Activated T-helper 2 cell treated with anti-CD3 and anti-CD28 coated beads, Interferon-gamma antibody, Interleukin-2, Interleukin-4, amounts not matched to agents 10 μg/mL and 5 μg/mL and 100 μg/mL, durations not matched to agents 14 hours and 24 hours and 36 hours (primary cell): ENCODE measurements at regions not wholly inside any gene's neighbourhood (a gene's known extent, or its start where the extent isn't known, plus 50 kb on each side); places are given as distances from the start of the nearest gene placed in this dataset.
"Not testable (repeated sequence)": the region's sequence is repeated elsewhere in the genome, so short reads cannot be mapped to it uniquely, and the experiment has no call there.

Source experiments
- DNase-seq: peaks from one replicate; pipeline ENCODE4 v3.0.0; 2021; ENCODE audit warnings: low spot score
- H3K27ac Mint-ChIP-seq: one replicate; pipeline ENCODE4 v1.8.0; 2021; ENCODE audit warnings: mixed read lengths
- H3K27me3 Mint-ChIP-seq: one replicate; pipeline ENCODE4 v1.8.0; 2021; ENCODE audit warnings: low read depth, mixed read lengths
- H3K36me3 Mint-ChIP-seq: one replicate; pipeline ENCODE4 v1.8.0; 2021; ENCODE audit warnings: low read depth, mixed read lengths
- H3K4me1 Mint-ChIP-seq: one replicate; pipeline ENCODE4 v1.8.0; 2021; ENCODE audit warnings: low read depth, mixed read lengths
- H3K4me3 Mint-ChIP-seq: one replicate; pipeline ENCODE4 v1.8.0; 2021; ENCODE audit warnings: low read depth, mild to moderate bottlenecking, moderate library complexity, mixed read lengths
- H3K9me3 Mint-ChIP-seq: one replicate; pipeline ENCODE4 v1.8.0; 2021; ENCODE audit warnings: mixed read lengths
- intact Hi-C: fragments of 100-400 bp; cut with micrococcal nuclease; formaldehyde crosslinking; loops from one replicate; pipeline ENCODE4 v1.15.1; 2023

DNA sequence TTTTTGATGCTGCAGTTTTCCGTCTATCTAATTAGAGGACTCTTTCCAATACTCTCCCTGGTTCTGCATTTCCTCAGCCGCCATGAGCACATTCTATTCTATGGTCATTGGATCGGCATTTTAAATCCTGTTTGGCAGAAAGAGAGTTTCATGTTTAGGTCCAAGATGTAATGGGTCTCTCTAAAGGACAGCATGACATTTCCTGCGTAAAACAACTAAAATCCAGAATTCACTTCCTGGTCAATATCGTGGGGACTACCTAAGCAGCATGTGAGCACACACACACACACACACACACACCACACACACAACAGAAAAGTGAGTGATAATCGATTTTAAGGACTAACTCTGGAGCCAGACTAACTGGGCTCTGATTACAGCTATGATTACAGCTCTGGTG lies 757.1 kb upstream of the TPTE start:
- H3K36me3 Mint-ChIP-seq, intact Hi-C loops, H3K9me3 Mint-ChIP-seq, H3K4me1 Mint-ChIP-seq, DNase-seq, H3K4me3 Mint-ChIP-seq, H3K27ac Mint-ChIP-seq, H3K27me3 Mint-ChIP-seq: not testable (repeated sequence)

- H3K27ac Mint-ChIP-seq, DNase-seq, H3K9me3 Mint-ChIP-seq, H3K4me3 Mint-ChIP-seq, H3K36me3 Mint-ChIP-seq, intact Hi-C loops, H3K27me3 Mint-ChIP-seq, H3K4me1 Mint-ChIP-seq: not testable (repeated sequence)
Observed at GRCh38 chr21:9765538-9765937, 755.8 kb upstream of the TPTE start.

- H3K4me3 Mint-ChIP-seq, H3K9me3 Mint-ChIP-seq, DNase-seq, H3K36me3 Mint-ChIP-seq, H3K4me1 Mint-ChIP-seq, H3K27ac Mint-ChIP-seq, intact Hi-C loops, H3K27me3 Mint-ChIP-seq: not testable (repeated sequence)
Observed at GRCh38 chr21:9766890-9767591, 754.3 kb upstream of the TPTE start.

DNA sequence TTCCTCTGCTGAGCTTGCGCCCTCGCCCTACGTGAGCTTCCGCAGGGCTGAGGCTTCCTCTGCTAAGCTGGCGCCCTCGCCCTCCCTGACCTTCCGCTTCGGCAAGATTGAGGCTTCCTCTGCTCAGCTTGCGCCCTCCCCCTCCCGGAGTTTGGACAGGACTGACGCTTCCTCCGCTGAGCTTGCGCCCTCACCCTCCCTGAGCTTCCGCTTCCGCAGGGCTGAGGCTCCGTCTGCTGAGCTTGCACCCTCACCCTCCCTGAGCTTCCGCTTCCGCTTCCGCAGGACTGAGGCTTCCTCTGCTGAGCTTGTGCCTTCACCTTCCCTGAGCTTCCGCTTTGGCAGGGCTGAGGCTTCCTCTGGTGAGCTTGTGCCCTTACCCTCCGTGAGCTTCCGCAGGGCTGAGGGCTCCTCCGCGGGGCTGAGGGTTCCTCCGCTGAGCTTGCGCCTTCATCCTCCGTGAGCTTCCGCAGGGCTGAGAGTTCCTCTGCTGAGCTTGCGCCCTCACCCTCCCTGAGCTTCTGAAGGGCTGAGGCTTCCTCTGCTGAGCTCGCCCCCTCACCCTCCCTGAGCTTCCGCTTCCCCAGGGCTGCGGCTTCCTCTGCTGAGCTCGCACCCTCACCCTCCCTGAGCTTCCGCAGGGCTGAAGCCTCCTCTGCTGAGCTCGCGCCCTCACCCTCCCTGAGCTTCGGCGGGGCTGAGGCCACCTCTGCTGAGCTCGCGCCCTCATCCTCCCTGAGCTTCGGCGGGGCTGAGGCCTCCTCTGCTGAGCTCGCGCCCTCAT lies 753.6 kb upstream of the TPTE start:
- Mint-ChIP-seq H3K9me3 (no peaks in the 10 kb centered on the region), H3K27ac (no peak overlapping the region), H3K4me3 (no peak overlapping the region), H3K4me1 (no peaks in the 10 kb centered on the region), H3K27me3 (no peaks in the 10 kb centered on the region), H3K36me3 (no peaks in the 10 kb centered on the region)
- intact Hi-C loops: no loop called here
- no peak for DNase-seq

DNA sequence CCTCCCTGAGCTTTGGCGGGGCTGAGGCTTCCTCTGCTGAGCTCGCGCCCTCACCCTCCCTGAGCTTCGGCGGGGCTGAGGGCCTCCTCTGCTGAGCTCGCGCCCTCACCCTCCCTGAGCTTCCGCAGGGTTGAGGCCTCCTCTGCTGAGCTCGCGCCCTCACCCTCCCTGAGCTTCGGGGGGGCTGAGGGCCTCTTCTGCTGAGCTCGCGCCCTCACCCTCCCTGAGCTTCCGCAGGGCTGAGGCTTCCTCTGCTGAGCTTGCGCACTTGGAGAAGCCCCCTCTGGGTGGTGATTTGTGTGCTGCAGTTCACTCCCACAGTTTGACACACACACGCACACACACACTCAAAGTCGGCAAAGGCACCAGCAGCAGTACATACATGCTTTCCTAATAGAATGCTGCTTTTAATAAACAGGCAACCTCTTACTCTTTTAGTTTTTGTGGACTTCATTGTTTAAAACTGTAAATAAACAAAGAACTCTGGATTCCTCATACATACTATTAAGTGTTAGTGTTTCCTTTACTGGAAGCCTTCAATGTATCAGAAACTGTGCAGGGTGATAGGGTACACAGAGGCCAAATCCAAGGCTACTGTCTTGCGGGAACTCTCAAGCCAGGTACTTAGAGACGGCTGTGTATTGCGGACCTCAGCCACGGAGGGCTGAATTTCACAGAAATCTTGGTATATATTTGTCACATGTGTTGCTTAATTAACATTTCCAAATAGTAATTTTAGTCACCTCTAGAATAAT lies 752.8 kb upstream of the TPTE start:
- H3K27ac Mint-ChIP-seq, H3K36me3 Mint-ChIP-seq, H3K4me1 Mint-ChIP-seq, H3K9me3 Mint-ChIP-seq, intact Hi-C loops, DNase-seq, H3K27me3 Mint-ChIP-seq, H3K4me3 Mint-ChIP-seq: not testable (repeated sequence)

GRCh38 chr21:9769131-9769498 lies 752.3 kb upstream of the TPTE start:
- H3K27me3 Mint-ChIP-seq, H3K4me1 Mint-ChIP-seq, H3K9me3 Mint-ChIP-seq, H3K4me3 Mint-ChIP-seq, DNase-seq, H3K36me3 Mint-ChIP-seq, intact Hi-C loops, H3K27ac Mint-ChIP-seq: not testable (repeated sequence)

GRCh38 chr21:9769718-9770690 lies 751.4 kb upstream of the TPTE start:
- H3K4me1 Mint-ChIP-seq, DNase-seq, intact Hi-C loops, H3K27me3 Mint-ChIP-seq, H3K4me3 Mint-ChIP-seq, H3K36me3 Mint-ChIP-seq, H3K27ac Mint-ChIP-seq: not testable (repeated sequence)
- peaks cover 13% of the 10 kb centered on the region for H3K9me3 Mint-ChIP-seq

DNA sequence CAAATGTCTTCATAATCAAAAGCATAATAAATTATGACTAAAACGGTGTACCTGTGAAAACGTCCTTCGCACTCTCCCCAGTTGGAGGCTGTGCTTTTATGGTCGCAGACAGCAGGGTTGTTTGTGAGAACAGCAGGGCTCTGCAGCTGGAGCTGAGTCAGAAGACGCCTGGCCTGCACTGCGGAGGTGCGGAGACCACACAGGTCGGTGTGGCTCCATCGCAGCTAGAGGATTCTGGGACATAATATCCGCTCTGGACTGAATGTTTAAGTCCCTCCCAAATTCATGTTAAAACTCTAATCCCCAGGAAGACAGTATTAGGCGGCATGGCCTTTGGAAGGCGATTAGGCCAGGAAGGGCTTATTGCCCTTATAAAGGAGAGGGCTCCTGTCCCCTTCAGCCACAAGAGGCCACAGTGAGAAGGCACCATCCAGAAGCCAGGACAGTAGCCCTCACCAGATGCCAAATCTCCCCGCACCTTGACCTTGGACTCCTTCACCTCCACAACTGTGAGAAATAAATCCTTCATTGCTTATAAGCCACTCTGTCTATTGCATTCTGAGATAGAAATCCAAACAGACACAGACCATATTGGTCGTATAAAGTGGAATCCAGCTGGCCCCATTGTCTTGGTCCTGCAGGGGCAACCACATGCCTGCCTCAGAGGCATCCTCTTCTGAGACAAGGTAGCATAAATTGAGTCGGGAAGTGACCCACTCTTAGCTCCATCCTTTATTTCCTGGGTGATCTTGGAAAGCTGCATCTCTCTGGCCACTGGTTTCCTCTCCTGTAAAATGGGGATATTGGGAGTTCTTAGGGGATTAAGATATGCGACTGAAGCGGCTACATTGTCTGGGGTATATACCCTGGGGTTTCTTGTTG lies 749.7 kb upstream of the TPTE start:
- H3K27me3 Mint-ChIP-seq, H3K27ac Mint-ChIP-seq, H3K4me3 Mint-ChIP-seq, H3K36me3 Mint-ChIP-seq, intact Hi-C loops, H3K4me1 Mint-ChIP-seq, DNase-seq: not testable (repeated sequence)
- peaks cover 28% of the 10 kb centered on the region for H3K9me3 Mint-ChIP-seq

GRCh38 chr21:9772348-9772672 lies 749.1 kb upstream of the TPTE start:
- intact Hi-C loops: no loop called here
- Mint-ChIP-seq H3K27me3 (no peaks in the 10 kb centered on the region), H3K36me3 (no peaks in the 10 kb centered on the region), H3K4me3 (no peak overlapping the region), H3K9me3 (peaks cover 31% of the 10 kb centered on the region), H3K27ac (no peak overlapping the region), H3K4me1 (no peaks in the 10 kb centered on the region)
- no peak for DNase-seq

DNA sequence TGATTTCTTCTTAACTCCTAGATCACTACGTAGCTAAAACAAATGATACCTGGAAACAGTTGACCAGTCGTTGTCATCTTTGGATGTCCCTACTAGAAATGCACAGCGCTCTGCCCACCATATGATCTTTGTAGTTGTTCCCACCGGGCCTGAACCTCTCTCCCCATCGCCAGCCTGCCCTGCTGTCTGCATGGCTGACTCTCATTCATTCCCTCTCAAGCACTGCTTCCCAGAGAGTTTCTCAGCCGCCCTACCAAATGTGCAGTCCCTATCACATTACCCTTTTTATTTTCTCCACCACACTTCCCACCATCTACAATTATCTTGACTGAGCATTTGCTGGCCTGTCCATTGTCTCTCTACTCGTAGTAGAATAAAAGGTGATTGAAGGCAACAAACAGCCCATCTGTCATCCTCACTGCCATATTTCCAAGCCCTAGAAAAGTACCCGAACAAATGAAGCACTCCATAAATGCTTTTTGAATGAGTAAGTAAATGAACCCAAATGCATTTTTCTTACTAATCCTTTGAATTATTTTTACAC lies 748.4 kb upstream of the TPTE start:
- H3K36me3 Mint-ChIP-seq, intact Hi-C loops, DNase-seq: not testable (repeated sequence)

DNA sequence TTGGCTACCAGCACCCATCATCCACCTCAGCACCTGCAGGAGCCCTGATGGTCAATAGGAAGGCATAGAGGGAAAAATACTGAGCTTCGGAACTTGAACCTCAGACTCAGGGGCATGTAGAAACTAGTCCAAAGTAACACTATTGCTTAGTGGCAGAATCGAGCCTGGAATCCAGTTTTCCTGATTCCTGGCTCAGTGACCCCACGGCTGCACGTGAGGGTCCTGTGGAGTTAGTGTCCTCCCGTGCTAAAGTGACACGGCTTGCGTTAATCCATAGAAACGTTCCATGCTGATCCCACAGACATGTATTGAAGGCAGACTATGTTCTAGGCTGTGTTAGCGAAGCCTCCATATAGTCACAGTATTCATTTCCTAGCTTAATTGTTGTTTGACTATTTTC lies 747.0 kb upstream of the TPTE start:
- no peaks in the 10 kb centered on the region for H3K4me1 Mint-ChIP-seq
- peaks cover 47% of the 10 kb centered on the region for H3K9me3 Mint-ChIP-seq
- intact Hi-C loops: no loop called here
- H3K4me3 Mint-ChIP-seq: no peak overlapping the region
- H3K27me3 Mint-ChIP-seq: no peaks in the 10 kb centered on the region
- no peak overlapping the region for H3K27ac Mint-ChIP-seq
- no peak for DNase-seq
- H3K36me3 Mint-ChIP-seq: no peaks in the 10 kb centered on the region

More for the DNA sequence above, 748.4 kb upstream of the TPTE start:
- H3K4me3 Mint-ChIP-seq, H3K27ac Mint-ChIP-seq, H3K4me1 Mint-ChIP-seq, H3K27me3 Mint-ChIP-seq: not testable (repeated sequence)
- peaks cover 38% of the 10 kb centered on the region for H3K9me3 Mint-ChIP-seq
